ENCODE measurements at regions not wholly inside any gene's neighbourhood (a gene's known extent, or its start where the extent isn't known, plus 50 kb on each side); places are given as distances from the start of the nearest gene placed in this dataset.

- TF ChIP-seq SIN3A (IDR thresholded peaks at IDR 0.05; ENCODE audit: borderline replicate concordance, insufficient read depth, low read length), result no peak
- TF ChIP-seq POLR2AphosphoS5 (IDR thresholded peaks at IDR 0.05; ENCODE audit: low read depth, low read length), result no peak
- TF ChIP-seq TAF1 (IDR thresholded peaks at IDR 0.05; ENCODE audit: borderline replicate concordance, insufficient read depth, low read length), result no peak
- no peak for TF ChIP-seq REST (IDR thresholded peaks at IDR 0.05; ENCODE audit: insufficient read depth in 1 of 2, low read depth in 2 of 2, low read length in 2 of 2)
- TF ChIP-seq FOXP2 (optimal IDR thresholded peaks at IDR 0.05; ENCODE audit: borderline replicate concordance, extremely low read depth, extremely low read length, insufficient read depth), result no peak
Observed at GRCh38 chr2:15115776-15116175, 445.4 kb downstream of the NBAS start.

GRCh38 chr2:15116830-15117229, 444.3 kb downstream of the NBAS start:
- no peak for TF ChIP-seq POLR2AphosphoS5 (IDR thresholded peaks at IDR 0.05; ENCODE audit: low read depth, low read length)
- no peak for TF ChIP-seq TAF1 (IDR thresholded peaks at IDR 0.05; ENCODE audit: borderline replicate concordance, insufficient read depth, low read length)
- no peak for TF ChIP-seq SIN3A (IDR thresholded peaks at IDR 0.05; ENCODE audit: borderline replicate concordance, insufficient read depth, low read length)
- no peak for TF ChIP-seq REST (IDR thresholded peaks at IDR 0.05; ENCODE audit: insufficient read depth in 1 of 2, low read depth in 2 of 2, low read length in 2 of 2)
- no peak for TF ChIP-seq FOXP2 (optimal IDR thresholded peaks at IDR 0.05; ENCODE audit: borderline replicate concordance, extremely low read depth, extremely low read length, insufficient read depth)

Measured in PFSK-1 (cell line).